Prostate gland (tissue), 2 donors: ENCODE measurements at regions not wholly inside any gene's neighbourhood (a gene's known extent, or its start where the extent isn't known, plus 50 kb on each side); places are given as distances from the start of the nearest gene placed in this dataset.

ENCODE experiments used
- POLR2A ChIP-seq: fragments of 450-650 bp; IDR thresholded peaks from one replicate; pipeline ENCODE4 v1.6.1; 2016; ENCODE audit warnings: antibody characterized with exemption, mild to moderate bottlenecking
- TF ChIP-seq, protein P1 (sequence below), 4 experiments: fragments of 200-600 bp in 2 of 4; fragments of 450-650 bp in 2 of 4; sonication (generic) in 2 of 4; IDR thresholded peaks; 1 replicate in 3 of 4; 2 replicates in 1 of 4; pipeline ENCODE4 v1.5.1; 2016 to 2019; ENCODE audit warnings: antibody characterized with exemption in 4 of 4, mild to moderate bottlenecking in 2 of 4, moderate library complexity in 2 of 4

DNA sequence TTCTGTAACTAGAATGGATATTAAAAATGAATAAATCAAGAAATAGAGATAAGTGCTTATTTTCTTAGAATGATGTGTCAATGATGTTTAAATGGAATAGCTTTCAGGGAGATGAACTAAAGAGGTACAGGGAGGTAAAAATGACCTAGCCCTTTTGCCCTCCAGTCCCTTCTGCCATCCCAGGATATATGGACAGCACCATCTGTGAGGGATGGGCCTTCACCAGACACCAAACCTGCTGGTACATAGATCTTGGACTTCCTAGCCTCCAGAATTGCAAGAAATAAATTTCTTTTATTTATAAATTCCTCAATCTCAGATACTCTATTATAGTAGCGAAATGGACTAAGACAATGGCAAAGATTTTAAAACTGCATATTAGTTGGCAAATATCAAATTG lies 352.0 kb upstream of the THBS1 start:
- TF ChIP-seq, protein P1, sequence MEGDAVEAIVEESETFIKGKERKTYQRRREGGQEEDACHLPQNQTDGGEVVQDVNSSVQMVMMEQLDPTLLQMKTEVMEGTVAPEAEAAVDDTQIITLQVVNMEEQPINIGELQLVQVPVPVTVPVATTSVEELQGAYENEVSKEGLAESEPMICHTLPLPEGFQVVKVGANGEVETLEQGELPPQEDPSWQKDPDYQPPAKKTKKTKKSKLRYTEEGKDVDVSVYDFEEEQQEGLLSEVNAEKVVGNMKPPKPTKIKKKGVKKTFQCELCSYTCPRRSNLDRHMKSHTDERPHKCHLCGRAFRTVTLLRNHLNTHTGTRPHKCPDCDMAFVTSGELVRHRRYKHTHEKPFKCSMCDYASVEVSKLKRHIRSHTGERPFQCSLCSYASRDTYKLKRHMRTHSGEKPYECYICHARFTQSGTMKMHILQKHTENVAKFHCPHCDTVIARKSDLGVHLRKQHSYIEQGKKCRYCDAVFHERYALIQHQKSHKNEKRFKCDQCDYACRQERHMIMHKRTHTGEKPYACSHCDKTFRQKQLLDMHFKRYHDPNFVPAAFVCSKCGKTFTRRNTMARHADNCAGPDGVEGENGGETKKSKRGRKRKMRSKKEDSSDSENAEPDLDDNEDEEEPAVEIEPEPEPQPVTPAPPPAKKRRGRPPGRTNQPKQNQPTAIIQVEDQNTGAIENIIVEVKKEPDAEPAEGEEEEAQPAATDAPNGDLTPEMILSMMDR (IDR thresholded peaks at IDR 0.05): no peak
- TF ChIP-seq POLR2A: no peak
